ENCODE measurements at regions not wholly inside any gene's neighbourhood (a gene's known extent, or its start where the extent isn't known, plus 50 kb on each side); places are given as distances from the start of the nearest gene placed in this dataset.
"Not testable (repeated sequence)": the region's sequence is repeated elsewhere in the genome, so short reads cannot be mapped to it uniquely, and the experiment has no call there.

DNA sequence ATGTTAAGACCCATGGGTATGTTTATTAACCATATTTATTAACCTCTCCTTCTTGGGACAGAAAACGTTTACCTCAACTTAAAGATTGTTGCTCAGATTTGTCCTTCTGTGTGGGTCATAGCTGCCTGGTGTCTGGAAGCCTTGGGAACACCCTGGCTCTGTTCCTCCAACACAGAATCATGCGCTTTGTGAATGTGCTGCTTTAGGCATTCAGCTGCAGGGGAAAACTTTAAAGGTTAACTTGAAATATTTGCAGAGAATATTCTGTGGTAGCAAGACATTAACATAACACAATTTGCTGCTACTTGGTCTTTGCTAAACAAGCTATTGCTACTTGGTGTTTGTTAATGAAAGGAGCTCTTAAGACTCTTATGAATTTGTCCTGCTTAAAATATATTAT lies 50.5 kb upstream of the THOC3 start:
- not testable (repeated sequence) for H3K9ac ChIP-seq (ENCODE audit: low read depth in 1 of 3, low read length in 3 of 3); H3K4me3 ChIP-seq (ENCODE audit: low read length in 3 of 3); H3K27ac ChIP-seq (ENCODE audit: low read depth, low read length); H3K27me3 ChIP-seq (ENCODE audit: control insufficient read depth in 3 of 3, insufficient read depth in 3 of 3, low read length in 3 of 3); H3K9me3 ChIP-seq (ENCODE audit: control insufficient read depth in 3 of 3, low read length in 3 of 3); H3K36me3 ChIP-seq (ENCODE audit: control insufficient read depth in 3 of 3, insufficient read depth in 3 of 3, low read length in 3 of 3); H3K4me1 ChIP-seq (ENCODE audit: control insufficient read depth in 3 of 3, insufficient read depth in 3 of 3, low read length in 3 of 3)

DNA sequence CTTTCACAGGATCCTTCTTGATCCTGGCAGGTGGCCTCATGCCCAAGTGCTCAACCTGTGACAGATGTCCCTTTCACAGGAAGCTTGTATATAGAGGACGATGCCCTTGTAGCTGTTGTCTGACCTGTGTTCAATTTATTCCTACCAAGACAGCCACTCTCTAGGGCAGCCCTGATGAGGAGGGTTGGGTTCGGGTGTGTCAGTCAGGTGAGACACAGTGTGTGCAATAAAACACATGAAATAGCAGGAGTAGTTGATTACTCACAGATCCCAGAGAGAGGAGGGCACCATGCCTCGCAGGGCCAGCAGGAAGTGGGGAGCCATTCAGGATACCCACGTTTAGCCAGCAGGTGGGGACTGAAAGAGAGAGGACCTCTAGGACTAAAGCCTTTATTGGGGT lies 52.7 kb upstream of the THOC3 start:
- H3K4me3 ChIP-seq (ENCODE audit: low read length in 3 of 3); H3K9me3 ChIP-seq (ENCODE audit: control insufficient read depth in 3 of 3, low read length in 3 of 3); H3K36me3 ChIP-seq (ENCODE audit: control insufficient read depth in 3 of 3, insufficient read depth in 3 of 3, low read length in 3 of 3); H3K27ac ChIP-seq (ENCODE audit: low read depth, low read length); H3K4me1 ChIP-seq (ENCODE audit: control insufficient read depth in 3 of 3, insufficient read depth in 3 of 3, low read length in 3 of 3); H3K27me3 ChIP-seq (ENCODE audit: control insufficient read depth in 3 of 3, insufficient read depth in 3 of 3, low read length in 3 of 3); H3K9ac ChIP-seq (ENCODE audit: low read depth in 1 of 3, low read length in 3 of 3): not testable (repeated sequence)

DNA sequence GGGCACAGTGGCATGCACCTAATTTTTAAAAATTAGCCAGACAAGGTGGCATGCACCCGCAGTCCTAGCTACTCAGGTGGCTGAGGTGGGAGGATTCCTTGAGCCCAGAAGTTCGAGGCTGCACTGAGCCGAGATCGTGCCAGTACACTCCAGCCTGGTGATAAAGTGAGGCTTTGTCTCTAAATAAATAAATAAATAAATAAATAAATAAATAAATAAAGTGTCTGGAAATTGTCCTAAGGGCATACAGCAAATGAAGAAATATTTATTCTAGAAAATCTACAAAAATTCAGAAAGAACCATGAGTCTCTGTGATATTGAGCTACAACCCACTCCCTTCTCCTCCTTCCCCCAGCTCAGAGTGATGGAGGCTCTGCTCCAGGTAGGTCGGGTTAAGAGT lies 55.4 kb upstream of the THOC3 start:
- not testable (repeated sequence) for H3K27ac ChIP-seq (ENCODE audit: low read depth, low read length)

DNA sequence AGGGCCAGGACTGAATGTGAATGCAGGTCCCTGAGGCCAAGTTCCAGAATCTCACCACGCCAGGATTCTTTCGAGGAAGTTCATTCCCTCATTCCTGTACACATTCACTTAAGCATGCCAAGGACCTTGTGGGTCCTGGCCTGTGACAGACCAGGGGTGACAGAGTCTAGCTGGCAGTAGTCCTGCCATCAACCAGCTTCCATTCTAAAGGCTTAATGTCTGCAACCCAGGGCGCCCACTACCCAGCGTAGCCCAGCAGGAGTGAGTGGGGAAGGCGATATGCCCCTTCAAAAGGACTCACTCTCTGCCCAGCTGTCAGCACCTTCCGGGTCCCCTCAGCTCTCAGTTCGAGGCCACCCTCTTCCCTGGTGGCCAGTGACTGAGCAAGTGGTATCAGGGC lies 61.3 kb upstream of the THOC3 start:
- not testable (repeated sequence) for H3K9me3 ChIP-seq (ENCODE audit: control insufficient read depth in 3 of 3, low read length in 3 of 3); H3K27ac ChIP-seq (ENCODE audit: low read depth, low read length); H3K4me1 ChIP-seq (ENCODE audit: control insufficient read depth in 3 of 3, insufficient read depth in 3 of 3, low read length in 3 of 3); H3K4me3 ChIP-seq (ENCODE audit: low read length in 3 of 3); H3K27me3 ChIP-seq (ENCODE audit: control insufficient read depth in 3 of 3, insufficient read depth in 3 of 3, low read length in 3 of 3); H3K9ac ChIP-seq (ENCODE audit: low read depth in 1 of 3, low read length in 3 of 3); H3K36me3 ChIP-seq (ENCODE audit: control insufficient read depth in 3 of 3, insufficient read depth in 3 of 3, low read length in 3 of 3)

More for the DNA sequence above, 55.4 kb upstream of the THOC3 start:
- H3K4me1 ChIP-seq (ENCODE audit: control insufficient read depth in 3 of 3, insufficient read depth in 3 of 3, low read length in 3 of 3); H3K9ac ChIP-seq (ENCODE audit: low read depth in 1 of 3, low read length in 3 of 3); H3K27me3 ChIP-seq (ENCODE audit: control insufficient read depth in 3 of 3, insufficient read depth in 3 of 3, low read length in 3 of 3); H3K9me3 ChIP-seq (ENCODE audit: control insufficient read depth in 3 of 3, low read length in 3 of 3); H3K36me3 ChIP-seq (ENCODE audit: control insufficient read depth in 3 of 3, insufficient read depth in 3 of 3, low read length in 3 of 3); H3K4me3 ChIP-seq (ENCODE audit: low read length in 3 of 3): not testable (repeated sequence)

DNA sequence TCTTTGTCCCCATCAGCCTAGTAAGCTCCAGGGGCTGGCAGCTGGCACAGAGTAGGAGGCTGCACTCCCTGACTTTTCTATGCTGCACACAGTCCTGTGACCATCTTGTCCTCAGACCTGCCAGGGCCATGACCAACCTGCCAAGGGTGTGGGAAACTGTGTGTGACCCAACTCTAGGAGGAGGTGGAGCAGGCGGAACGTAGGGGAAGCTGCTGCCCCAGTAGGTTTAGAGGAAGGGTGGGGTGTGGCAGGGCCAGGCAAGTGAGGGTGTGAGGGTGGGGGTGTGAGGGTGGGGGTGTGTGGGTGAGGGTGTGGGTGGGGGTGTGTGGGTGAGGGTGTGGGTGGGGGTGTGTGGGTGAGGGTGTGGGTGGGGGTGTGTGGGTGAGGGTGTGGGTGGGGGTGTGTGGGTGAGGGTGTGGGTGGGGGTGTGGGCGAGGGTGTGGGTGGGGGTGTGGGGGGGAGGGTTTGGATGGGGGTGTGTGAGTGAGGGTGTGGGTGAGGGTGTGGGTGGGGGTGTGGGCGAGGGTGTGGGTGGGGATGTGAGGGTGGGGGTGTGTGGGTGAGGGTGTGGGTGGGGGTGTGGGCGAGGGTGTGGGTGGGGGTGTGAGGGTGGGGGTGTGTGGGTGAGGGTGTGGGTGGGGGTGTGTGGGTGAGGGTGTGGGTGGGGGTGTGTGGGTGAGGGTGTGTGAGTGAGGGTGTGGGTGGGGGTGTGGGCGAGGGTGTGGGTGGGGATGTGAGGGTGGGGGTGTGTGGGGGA lies 62.4 kb upstream of the THOC3 start:
- not testable (repeated sequence) for H3K9me3 ChIP-seq (ENCODE audit: control insufficient read depth in 3 of 3, low read length in 3 of 3); H3K9ac ChIP-seq (ENCODE audit: low read depth in 1 of 3, low read length in 3 of 3); H3K4me3 ChIP-seq (ENCODE audit: low read length in 3 of 3); H3K4me1 ChIP-seq (ENCODE audit: control insufficient read depth in 3 of 3, insufficient read depth in 3 of 3, low read length in 3 of 3); H3K27ac ChIP-seq (ENCODE audit: low read depth, low read length); H3K36me3 ChIP-seq (ENCODE audit: control insufficient read depth in 3 of 3, insufficient read depth in 3 of 3, low read length in 3 of 3); H3K27me3 ChIP-seq (ENCODE audit: control insufficient read depth in 3 of 3, insufficient read depth in 3 of 3, low read length in 3 of 3)

DNA sequence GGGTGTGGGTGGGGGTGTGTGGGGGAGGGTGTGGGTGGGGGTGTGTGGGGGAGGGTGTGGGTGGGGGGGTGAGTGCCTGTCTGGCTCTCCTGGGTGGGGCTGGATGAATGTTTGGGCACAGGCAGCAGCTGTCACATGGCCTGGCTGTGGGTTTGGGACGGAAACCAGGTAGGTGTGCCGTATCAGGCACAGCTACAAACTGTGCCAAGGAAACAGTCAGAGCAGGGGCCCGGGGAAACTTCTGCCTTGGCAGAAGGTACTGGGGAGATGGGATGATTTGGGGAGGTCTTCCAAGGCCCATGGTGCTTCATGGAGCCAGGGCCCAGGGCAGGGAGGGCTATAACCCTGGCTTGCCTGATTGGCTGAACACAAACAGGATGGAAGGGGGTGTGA lies 63.0 kb upstream of the THOC3 start:
- not testable (repeated sequence) for H3K9me3 ChIP-seq (ENCODE audit: control insufficient read depth in 3 of 3, low read length in 3 of 3); H3K4me1 ChIP-seq (ENCODE audit: control insufficient read depth in 3 of 3, insufficient read depth in 3 of 3, low read length in 3 of 3); H3K27ac ChIP-seq (ENCODE audit: low read depth, low read length); H3K27me3 ChIP-seq (ENCODE audit: control insufficient read depth in 3 of 3, insufficient read depth in 3 of 3, low read length in 3 of 3); H3K36me3 ChIP-seq (ENCODE audit: control insufficient read depth in 3 of 3, insufficient read depth in 3 of 3, low read length in 3 of 3); H3K9ac ChIP-seq (ENCODE audit: low read depth in 1 of 3, low read length in 3 of 3); H3K4me3 ChIP-seq (ENCODE audit: low read length in 3 of 3)

DNA sequence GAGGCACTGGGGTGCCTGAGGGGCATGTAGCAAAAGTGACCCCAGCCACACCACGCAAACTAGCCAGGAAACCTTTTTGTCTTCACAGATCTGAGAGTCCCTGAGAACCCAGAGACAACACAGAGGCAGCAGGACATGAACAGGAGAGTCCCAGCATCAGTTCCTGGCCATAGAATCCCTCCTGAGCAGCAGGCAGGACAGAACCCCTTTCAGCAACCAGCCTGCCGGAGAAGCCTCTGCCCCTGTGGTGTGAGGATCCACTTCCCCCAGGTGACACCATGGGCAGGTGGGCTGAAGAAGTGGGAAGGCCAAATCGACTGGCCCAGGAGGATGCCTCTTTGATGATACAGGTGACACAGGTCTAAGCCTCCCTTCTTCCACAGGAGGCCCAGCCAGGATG lies 65.1 kb upstream of the THOC3 start:
- H3K4me3 ChIP-seq (ENCODE audit: low read length in 3 of 3); H3K27me3 ChIP-seq (ENCODE audit: control insufficient read depth in 3 of 3, insufficient read depth in 3 of 3, low read length in 3 of 3); H3K27ac ChIP-seq (ENCODE audit: low read depth, low read length): not testable (repeated sequence)

DNA sequence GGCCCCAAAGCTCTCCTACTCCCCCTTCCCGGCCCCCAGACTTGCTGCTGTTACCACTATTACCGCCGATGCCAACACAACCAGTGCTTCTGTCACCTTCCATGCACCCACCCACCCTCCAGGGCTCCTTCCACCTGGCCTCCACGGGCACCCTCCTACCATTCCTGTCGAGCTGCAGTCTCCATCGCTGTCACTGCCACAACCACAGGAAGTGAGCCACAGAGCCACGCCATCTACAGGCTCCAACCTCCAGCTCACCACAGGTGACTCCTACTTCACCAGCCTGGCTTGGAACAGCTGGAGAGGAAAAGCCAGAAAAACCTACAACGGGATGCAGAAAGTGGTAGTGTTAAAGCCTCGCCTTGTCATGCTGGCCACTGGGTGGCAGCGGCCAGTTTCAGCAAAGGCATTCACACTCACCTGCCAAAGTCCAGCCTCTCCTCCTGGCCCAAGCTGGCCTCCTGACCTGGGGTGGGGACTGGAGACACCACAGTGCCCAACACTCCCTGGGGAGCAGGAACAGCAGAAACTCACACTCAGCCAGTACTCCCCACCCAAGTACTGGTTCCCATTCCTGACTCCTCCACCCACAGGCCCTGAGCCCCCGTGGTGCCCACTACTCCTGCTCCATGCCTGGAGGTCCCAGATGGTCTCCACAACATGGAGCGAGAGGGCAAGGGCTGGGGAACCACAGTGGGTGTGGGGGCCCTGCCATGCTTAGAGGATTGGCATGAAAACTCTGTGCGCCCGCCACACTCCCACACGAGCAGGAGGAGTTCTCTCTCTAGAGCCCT lies 66.5 kb upstream of the THOC3 start:
- H3K27me3 ChIP-seq (ENCODE audit: control insufficient read depth in 3 of 3, insufficient read depth in 3 of 3, low read length in 3 of 3); H3K4me1 ChIP-seq (ENCODE audit: control insufficient read depth in 3 of 3, insufficient read depth in 3 of 3, low read length in 3 of 3); H3K27ac ChIP-seq (ENCODE audit: low read depth, low read length); H3K9ac ChIP-seq (ENCODE audit: low read depth in 1 of 3, low read length in 3 of 3); H3K36me3 ChIP-seq (ENCODE audit: control insufficient read depth in 3 of 3, insufficient read depth in 3 of 3, low read length in 3 of 3); H3K9me3 ChIP-seq (ENCODE audit: control insufficient read depth in 3 of 3, low read length in 3 of 3); H3K4me3 ChIP-seq (ENCODE audit: low read length in 3 of 3): not testable (repeated sequence)

More for the DNA sequence above, 65.1 kb upstream of the THOC3 start:
- H3K4me1 ChIP-seq (ENCODE audit: control insufficient read depth in 3 of 3, insufficient read depth in 3 of 3, low read length in 3 of 3); H3K9ac ChIP-seq (ENCODE audit: low read depth in 1 of 3, low read length in 3 of 3); H3K9me3 ChIP-seq (ENCODE audit: control insufficient read depth in 3 of 3, low read length in 3 of 3); H3K36me3 ChIP-seq (ENCODE audit: control insufficient read depth in 3 of 3, insufficient read depth in 3 of 3, low read length in 3 of 3): not testable (repeated sequence)

DNA sequence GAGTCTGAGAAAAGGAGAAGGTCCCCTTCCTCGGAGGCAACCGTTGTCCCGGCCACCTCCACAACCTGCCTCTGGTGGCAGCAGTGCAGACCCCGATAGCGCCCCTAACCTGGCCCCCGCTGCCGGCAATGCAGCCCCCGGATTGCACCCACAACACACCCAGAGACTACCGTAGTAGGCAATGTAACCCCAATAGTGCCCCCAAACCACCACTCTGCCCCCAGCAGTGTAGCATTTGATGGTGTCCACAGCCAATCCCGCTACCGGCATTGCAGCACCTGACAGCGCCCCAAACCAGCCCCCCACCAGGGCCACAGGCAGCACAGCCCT lies 67.1 kb upstream of the THOC3 start:
- not testable (repeated sequence) for H3K27me3 ChIP-seq (ENCODE audit: control insufficient read depth in 3 of 3, insufficient read depth in 3 of 3, low read length in 3 of 3); H3K4me3 ChIP-seq (ENCODE audit: low read length in 3 of 3); H3K4me1 ChIP-seq (ENCODE audit: control insufficient read depth in 3 of 3, insufficient read depth in 3 of 3, low read length in 3 of 3); H3K9me3 ChIP-seq (ENCODE audit: control insufficient read depth in 3 of 3, low read length in 3 of 3); H3K9ac ChIP-seq (ENCODE audit: low read depth in 1 of 3, low read length in 3 of 3); H3K27ac ChIP-seq (ENCODE audit: low read depth, low read length); H3K36me3 ChIP-seq (ENCODE audit: control insufficient read depth in 3 of 3, insufficient read depth in 3 of 3, low read length in 3 of 3)

DNA sequence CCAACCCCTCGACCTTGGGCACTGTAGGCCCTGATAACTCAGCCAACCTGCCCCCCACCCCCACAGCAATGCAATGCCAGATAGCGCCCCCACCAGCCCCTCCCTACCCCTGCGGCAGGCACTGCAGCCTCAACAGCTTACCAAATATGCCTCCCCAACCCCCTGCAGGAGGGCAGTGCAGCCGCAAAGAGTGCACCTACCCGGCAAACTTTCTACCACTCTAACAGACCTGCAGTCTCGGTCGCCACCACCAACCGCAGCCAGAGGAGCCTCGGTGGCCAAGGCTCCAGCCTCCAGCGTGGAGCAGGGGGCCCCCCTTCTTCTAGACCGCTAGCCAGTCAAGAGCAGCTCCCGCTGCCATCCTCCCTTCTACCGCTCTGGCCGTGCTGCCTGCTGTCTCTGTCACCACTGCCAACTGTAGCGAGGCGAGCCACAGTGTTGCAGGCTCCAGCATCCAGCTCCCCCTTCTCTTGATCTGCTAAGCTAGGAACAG lies 67.7 kb upstream of the THOC3 start:
- H3K9me3 ChIP-seq (ENCODE audit: control insufficient read depth in 3 of 3, low read length in 3 of 3); H3K27me3 ChIP-seq (ENCODE audit: control insufficient read depth in 3 of 3, insufficient read depth in 3 of 3, low read length in 3 of 3); H3K4me1 ChIP-seq (ENCODE audit: control insufficient read depth in 3 of 3, insufficient read depth in 3 of 3, low read length in 3 of 3); H3K36me3 ChIP-seq (ENCODE audit: control insufficient read depth in 3 of 3, insufficient read depth in 3 of 3, low read length in 3 of 3); H3K27ac ChIP-seq (ENCODE audit: low read depth, low read length); H3K4me3 ChIP-seq (ENCODE audit: low read length in 3 of 3); H3K9ac ChIP-seq (ENCODE audit: low read depth in 1 of 3, low read length in 3 of 3): not testable (repeated sequence)

Measured in skeletal muscle tissue (tissue), 3 donors.